RWPE2 (cell line): ENCODE measurements at regions not wholly inside any gene's neighbourhood (a gene's known extent, or its start where the extent isn't known, plus 50 kb on each side); places are given as distances from the start of the nearest gene placed in this dataset.

ENCODE experiments used
- ATAC-seq: fragments of 200-7000 bp; cut with Tn5 transposase; 3 replicates; pipeline ENCODE4 v1.9.1; 2021; ENCODE audit warnings: low read depth
- DNase-seq: peaks from one replicate; pipeline ENCODE4 v3.0.0-alpha.2; 2020; ENCODE audit warnings: low spot score
- H3K27ac ChIP-seq: fragments of 450-650 bp; 2 replicates; pipeline ENCODE4 v1.5.1; 2017; ENCODE audit warnings: mild to moderate bottlenecking; ENCODE audit not compliant: poor library complexity, severe bottlenecking
- H3K27me3 ChIP-seq: fragments of 250-450 bp; sonication (Bioruptor Pico); 2 replicates; pipeline ENCODE4 v1.5.1; 2021; ENCODE audit warnings: mild to moderate bottlenecking, moderate library complexity; ENCODE audit not compliant: insufficient read depth, poor library complexity, severe bottlenecking
- H3K36me3 ChIP-seq: fragments of 250-450 bp; sonication (Bioruptor Pico); 2 replicates; pipeline ENCODE4 v1.5.1; 2020; ENCODE audit warnings: low read depth, mild to moderate bottlenecking, moderate library complexity
- H3K4me1 ChIP-seq: fragments of 250-450 bp; sonication (Bioruptor Pico); 2 replicates; pipeline ENCODE4 v1.5.1; 2021; ENCODE audit warnings: mild to moderate bottlenecking, moderate library complexity; ENCODE audit not compliant: insufficient read depth, poor library complexity, severe bottlenecking
- H3K4me3 ChIP-seq: fragments of 250-450 bp; sonication (Bioruptor Pico); 2 replicates; pipeline ENCODE4 v1.5.1; 2021; ENCODE audit warnings: mild to moderate bottlenecking, moderate library complexity; ENCODE audit not compliant: severe bottlenecking
- H3K9me3 ChIP-seq: fragments of 250-450 bp; sonication (Bioruptor Pico); 2 replicates; pipeline ENCODE4 v1.5.1; 2021; ENCODE audit warnings: mild to moderate bottlenecking, moderate library complexity; ENCODE audit not compliant: severe bottlenecking
- CTCF ChIP-seq: fragments of 450-650 bp; IDR thresholded peaks from one replicate; pipeline ENCODE4 v1.5.1; 2017; ENCODE audit warnings: mild to moderate bottlenecking, moderate library complexity; ENCODE audit not compliant: poor library complexity, severe bottlenecking

GRCh38 chr12:58032156-58032555, 90.8 kb downstream of the ATP23 start:
- Histone ChIP-seq H3K4me1 (peaks cover 23% of the 10 kb centered on the region), H3K27me3 (no peaks in the 10 kb centered on the region), H3K4me3 (no peak overlapping the region), H3K36me3 (no peaks in the 10 kb centered on the region), H3K9me3 (no peaks in the 10 kb centered on the region), H3K27ac (no peak overlapping the region)
- no peak for TF ChIP-seq CTCF
- DNase-seq (no peak), ATAC-seq (no peak)

GRCh38 chr12:58033831-58034230, 92.5 kb downstream of the ATP23 start:
- H3K27me3 ChIP-seq: no peaks in the 10 kb centered on the region
- DNase-seq (no peak), ATAC-seq (no peak)
- no peak overlapping the region for H3K4me3 ChIP-seq
- no peaks in the 10 kb centered on the region for H3K9me3 ChIP-seq
- no peak for TF ChIP-seq CTCF
- H3K36me3 ChIP-seq: no peaks in the 10 kb centered on the region
- H3K4me1 ChIP-seq: peaks cover 19% of the 10 kb centered on the region
- no peak overlapping the region for H3K27ac ChIP-seq

DNA sequence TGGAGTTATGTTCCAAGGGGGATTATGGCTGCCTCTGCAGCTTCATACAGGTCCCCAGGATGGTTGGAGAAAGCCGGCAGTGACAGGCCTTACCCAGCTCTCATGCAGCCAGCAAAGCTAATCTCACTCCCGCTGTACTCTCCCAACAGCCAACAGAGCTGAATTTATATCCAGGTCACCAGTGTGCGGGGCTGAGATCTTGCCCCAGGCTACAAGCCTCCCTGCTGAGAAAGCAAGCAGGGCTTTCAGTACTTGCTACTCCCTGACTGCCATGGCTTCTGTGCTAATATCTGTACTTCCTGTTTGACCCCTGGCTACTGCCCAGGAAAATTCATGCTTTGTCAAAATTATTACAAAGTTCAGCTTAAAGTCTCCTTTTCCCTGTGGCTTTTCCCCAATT, 92.9 kb downstream of the ATP23 start:
- ATAC-seq (no peak), DNase-seq (no peak)
- Histone ChIP-seq H3K4me1 (peaks cover 14% of the 10 kb centered on the region), H3K4me3 (no peak overlapping the region), H3K36me3 (no peaks in the 10 kb centered on the region), H3K27ac (no peak overlapping the region), H3K9me3 (no peaks in the 10 kb centered on the region), H3K27me3 (no peaks in the 10 kb centered on the region)
- no peak for TF ChIP-seq CTCF

DNA sequence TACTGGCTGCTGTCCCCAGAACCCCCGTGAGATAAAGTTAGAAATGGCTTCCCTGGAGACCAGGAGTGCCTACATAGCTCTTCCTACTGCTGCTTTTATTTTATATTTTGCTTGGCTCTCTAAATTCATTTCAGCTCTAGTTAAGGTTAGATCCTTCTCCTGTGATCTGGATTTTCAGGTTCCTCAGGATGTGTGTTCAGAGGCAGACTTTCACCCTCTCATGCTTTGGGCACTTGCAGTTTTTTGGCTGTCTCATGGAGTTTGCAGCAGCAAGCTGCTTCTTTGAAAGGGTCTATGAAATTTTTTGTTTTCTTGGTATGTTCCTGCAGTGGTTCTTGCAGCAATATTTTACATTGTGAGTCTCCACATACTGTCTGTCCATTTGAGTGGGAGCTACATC, 93.3 kb downstream of the ATP23 start:
- Histone ChIP-seq H3K4me1 (peaks cover 10% of the 10 kb centered on the region), H3K4me3 (no peak overlapping the region), H3K36me3 (no peaks in the 10 kb centered on the region), H3K27ac (no peak overlapping the region), H3K27me3 (no peaks in the 10 kb centered on the region), H3K9me3 (no peaks in the 10 kb centered on the region)
- ATAC-seq (no peak), DNase-seq (no peak)
- no peak for TF ChIP-seq CTCF

- Histone ChIP-seq H3K9me3 (peaks cover 3% of the 10 kb centered on the region), H3K36me3 (no peaks in the 10 kb centered on the region), H3K4me3 (no peak overlapping the region), H3K27me3 (no peaks in the 10 kb centered on the region), H3K27ac (no peak overlapping the region), H3K4me1 (no peaks in the 10 kb centered on the region)
- no peak for ATAC-seq
- no peak for TF ChIP-seq CTCF
- no peak for DNase-seq
These were observed 100.1 kb downstream of the ATP23 start for GRCh38 chr12:58041441-58041840.
